Lower lobe of right lung (tissue), 2 donors: ENCODE measurements at regions not wholly inside any gene's neighbourhood (a gene's known extent, or its start where the extent isn't known, plus 50 kb on each side); places are given as distances from the start of the nearest gene placed in this dataset.

Source experiments
- ATAC-seq, 2 donors: fragments of 200-7000 bp; cut with Tn5 transposase; one replicate each; pipeline ENCODE4 v1.9.1; 2020 to 2022; ENCODE audit warnings: mild to moderate bottlenecking in 2 of 2, moderate library complexity in 2 of 2
- DNase-seq: peaks from one replicate; pipeline ENCODE4 v3.0.0-alpha.2; 2020
- H3K27ac ChIP-seq: fragments of 200-600 bp; one replicate; pipeline ENCODE4 v1.8.0; 2022
- H3K27me3 ChIP-seq: fragments of 200-600 bp; one replicate; pipeline ENCODE4 v1.8.0; 2022; ENCODE audit warnings: low read depth
- H3K36me3 ChIP-seq: fragments of 200-600 bp; one replicate; pipeline ENCODE4 v1.8.0; 2022; ENCODE audit warnings: mild to moderate bottlenecking
- H3K4me1 ChIP-seq: fragments of 200-600 bp; one replicate; pipeline ENCODE4 v1.8.0; 2022
- H3K4me3 ChIP-seq: fragments of 200-600 bp; one replicate; pipeline ENCODE4 v1.8.0; 2022; ENCODE audit warnings: mild to moderate bottlenecking
- H3K9me3 ChIP-seq: fragments of 200-600 bp; one replicate; pipeline ENCODE4 v1.8.0; 2022
- intact Hi-C: fragments of 100-400 bp; cut with DNase I; formaldehyde crosslinking; loops from one replicate; pipeline ENCODE4 v1.11.0; 2022
- TF ChIP-seq, protein P1 (sequence below): fragments of 200-600 bp; IDR thresholded peaks from one replicate; pipeline ENCODE4 v1.8.0; 2022; ENCODE audit warnings: antibody characterized with exemption, mild to moderate bottlenecking
- donor health status: DM: no; HTN: yes; CAD: no; lungs with severe emphysema.

DNA sequence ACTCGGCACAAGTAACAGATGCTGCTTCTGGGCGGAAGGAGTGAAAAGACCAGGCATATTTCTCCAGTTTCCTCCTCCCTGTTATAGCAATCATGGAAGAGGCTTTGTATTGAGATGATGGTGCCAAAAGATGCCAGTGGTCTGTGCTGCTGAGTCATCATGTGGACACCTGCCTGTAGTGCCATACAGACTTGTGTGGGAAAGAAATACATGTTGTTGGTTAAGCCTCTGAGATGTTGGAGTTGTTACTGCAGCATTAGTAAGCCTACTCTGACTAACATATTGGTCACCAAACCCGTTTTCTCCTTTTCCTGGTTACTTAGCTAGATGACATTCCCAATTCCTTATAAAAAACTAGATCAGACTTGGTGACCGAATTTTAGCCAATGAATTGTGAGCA lies 356.9 kb downstream of the ZNF521 start:
- H3K9me3 ChIP-seq, result peaks cover 5% of the 10 kb centered on the region

DNA sequence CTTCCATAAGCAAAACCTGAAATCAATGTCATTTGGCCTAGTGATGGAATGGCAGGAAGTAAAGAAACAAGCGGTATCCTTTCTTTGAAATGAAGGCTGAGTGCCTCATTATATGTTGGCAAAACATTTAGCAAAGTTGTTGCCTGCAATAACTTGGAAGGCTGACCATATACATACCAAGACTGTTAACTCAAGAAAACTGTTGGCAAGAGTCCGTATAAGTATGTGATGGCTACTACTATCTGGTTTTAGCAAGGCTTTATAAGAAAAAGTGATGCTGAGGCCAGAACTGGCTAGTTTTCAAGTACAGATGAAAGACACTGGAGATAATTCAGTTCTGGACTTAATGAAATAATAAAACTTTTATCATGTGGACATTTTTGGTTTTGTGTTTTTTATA lies 356.2 kb downstream of the ZNF521 start:
- Histone ChIP-seq H3K27ac (no peak overlapping the region), H3K27me3 (no peaks in the 10 kb centered on the region), H3K36me3 (no peaks in the 10 kb centered on the region), H3K4me1 (no peaks in the 10 kb centered on the region), H3K9me3 (peaks cover 5% of the 10 kb centered on the region), H3K4me3 (no peak overlapping the region)
- intact Hi-C loops, result no loop called here
- TF ChIP-seq, protein P1, sequence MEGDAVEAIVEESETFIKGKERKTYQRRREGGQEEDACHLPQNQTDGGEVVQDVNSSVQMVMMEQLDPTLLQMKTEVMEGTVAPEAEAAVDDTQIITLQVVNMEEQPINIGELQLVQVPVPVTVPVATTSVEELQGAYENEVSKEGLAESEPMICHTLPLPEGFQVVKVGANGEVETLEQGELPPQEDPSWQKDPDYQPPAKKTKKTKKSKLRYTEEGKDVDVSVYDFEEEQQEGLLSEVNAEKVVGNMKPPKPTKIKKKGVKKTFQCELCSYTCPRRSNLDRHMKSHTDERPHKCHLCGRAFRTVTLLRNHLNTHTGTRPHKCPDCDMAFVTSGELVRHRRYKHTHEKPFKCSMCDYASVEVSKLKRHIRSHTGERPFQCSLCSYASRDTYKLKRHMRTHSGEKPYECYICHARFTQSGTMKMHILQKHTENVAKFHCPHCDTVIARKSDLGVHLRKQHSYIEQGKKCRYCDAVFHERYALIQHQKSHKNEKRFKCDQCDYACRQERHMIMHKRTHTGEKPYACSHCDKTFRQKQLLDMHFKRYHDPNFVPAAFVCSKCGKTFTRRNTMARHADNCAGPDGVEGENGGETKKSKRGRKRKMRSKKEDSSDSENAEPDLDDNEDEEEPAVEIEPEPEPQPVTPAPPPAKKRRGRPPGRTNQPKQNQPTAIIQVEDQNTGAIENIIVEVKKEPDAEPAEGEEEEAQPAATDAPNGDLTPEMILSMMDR, result no peak
- ATAC-seq (no peak), DNase-seq (no peak)

More for the DNA sequence above, 356.9 kb downstream of the ZNF521 start:
- no peaks in the 10 kb centered on the region for H3K4me1 ChIP-seq
- no peak for ATAC-seq
- no peak overlapping the region for H3K27ac ChIP-seq
- no peaks in the 10 kb centered on the region for H3K27me3 ChIP-seq
- intact Hi-C loops, result no loop called here
- no peak for DNase-seq
- no peaks in the 10 kb centered on the region for H3K36me3 ChIP-seq
- H3K4me3 ChIP-seq, result no peak overlapping the region
- TF ChIP-seq, protein P1, result no peak

DNA sequence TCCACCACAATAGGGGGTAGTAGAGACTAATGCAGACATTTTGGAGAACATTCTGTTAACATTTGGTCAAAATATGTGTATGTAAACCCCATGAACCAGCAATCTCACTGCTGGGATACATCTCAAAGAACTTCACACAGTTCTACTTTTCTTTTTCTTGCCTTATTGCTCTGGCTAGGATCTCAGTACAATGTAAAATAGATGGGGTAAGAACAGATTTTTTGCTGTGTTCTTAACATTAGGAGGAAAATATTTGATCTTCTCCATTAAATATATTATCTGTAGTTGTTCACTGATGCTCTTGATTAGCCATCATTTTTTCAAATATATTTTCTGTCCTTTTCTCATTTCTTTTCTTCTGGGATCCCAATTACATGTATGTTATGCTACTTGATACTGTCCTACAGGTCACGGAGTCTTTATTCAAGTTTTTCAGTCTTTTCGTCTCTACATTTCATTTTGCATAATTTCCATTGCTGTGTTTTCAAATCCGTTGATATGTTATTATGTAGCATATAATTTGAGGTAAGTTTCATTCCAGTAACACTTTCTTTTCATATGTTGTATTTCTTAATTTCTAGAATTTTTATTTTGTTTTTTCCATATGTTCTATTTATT lies 352.2 kb downstream of the ZNF521 start:
- Histone ChIP-seq H3K27ac (no peak overlapping the region), H3K9me3 (peaks cover 5% of the 10 kb centered on the region), H3K36me3 (no peaks in the 10 kb centered on the region), H3K4me3 (no peak overlapping the region), H3K27me3 (no peaks in the 10 kb centered on the region), H3K4me1 (no peaks in the 10 kb centered on the region)
- no peak for DNase-seq
- no peak for ATAC-seq
- TF ChIP-seq, protein P1, result no peak
- intact Hi-C loops, result no loop called here

DNA sequence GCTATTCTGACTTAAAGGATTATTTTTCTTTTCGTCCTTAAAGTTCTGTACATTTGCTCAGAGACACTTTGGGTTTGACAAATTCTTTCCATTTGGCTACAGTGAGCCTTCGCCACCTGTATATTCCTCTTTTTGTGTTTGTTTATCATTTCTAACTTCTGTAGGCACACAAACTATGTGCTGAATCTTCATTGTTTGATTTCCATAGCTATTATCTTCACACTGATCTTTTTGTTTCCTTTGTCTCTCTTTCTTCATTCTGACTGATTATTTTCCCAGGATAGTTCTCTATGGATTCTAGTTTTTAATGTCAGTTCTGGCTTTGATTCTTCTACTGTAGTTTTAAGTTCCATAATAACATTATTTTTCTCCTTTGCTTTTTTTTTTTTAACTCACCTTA lies 350.2 kb downstream of the ZNF521 start:
- no peaks in the 10 kb centered on the region for H3K4me1 ChIP-seq
- no peak overlapping the region for H3K27ac ChIP-seq
- H3K9me3 ChIP-seq, result peaks cover 5% of the 10 kb centered on the region
- ATAC-seq (no peak), DNase-seq (no peak)
- H3K36me3 ChIP-seq, result no peaks in the 10 kb centered on the region
- no peak overlapping the region for H3K4me3 ChIP-seq
- TF ChIP-seq, protein P1, result no peak
- intact Hi-C loops, result no loop called here
- H3K27me3 ChIP-seq, result no peaks in the 10 kb centered on the region

DNA sequence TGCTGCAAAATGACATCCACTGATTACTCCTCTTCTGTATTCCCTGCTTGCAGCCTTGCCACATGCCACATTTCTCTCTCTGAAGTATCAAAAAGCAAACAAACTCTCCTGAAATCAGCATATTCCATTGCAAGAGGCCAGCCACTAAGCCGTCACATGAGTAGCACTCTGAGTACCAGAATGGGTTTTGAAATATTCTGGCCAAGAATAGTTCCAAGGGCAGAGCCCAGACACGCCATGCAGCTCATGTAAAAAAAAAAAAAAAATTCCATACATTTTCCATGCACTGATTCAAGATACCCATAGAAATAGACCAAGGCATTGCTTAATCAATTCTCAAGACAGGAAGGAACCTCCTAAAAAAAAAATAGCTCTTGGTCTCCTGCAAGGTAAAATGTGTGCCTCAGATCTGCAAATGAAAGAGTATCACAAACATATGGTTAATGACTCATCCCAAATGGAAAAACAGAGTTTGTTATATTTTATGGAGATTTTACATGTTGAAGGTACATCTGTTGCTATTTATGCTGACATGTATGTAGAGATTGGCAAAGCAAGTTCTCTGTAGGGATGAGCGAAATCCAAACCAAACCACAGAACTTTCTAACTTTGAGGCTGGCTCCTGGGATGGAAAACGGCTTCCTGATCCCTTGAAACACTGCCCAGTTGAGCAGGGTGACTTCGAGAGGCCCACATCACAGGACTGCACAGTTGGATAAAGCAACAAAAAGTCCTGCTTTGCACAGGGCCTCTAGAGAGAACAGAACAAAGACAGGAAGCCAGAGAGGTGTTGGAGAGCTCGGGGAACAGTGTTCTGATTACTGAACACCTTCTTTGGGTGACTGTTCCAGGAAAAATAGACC lies 346.2 kb downstream of the ZNF521 start:
- Histone ChIP-seq H3K27me3 (no peaks in the 10 kb centered on the region), H3K4me3 (no peak overlapping the region), H3K4me1 (no peaks in the 10 kb centered on the region), H3K9me3 (no peaks in the 10 kb centered on the region), H3K27ac (no peak overlapping the region), H3K36me3 (no peaks in the 10 kb centered on the region)
- intact Hi-C loops, result no loop called here
- ATAC-seq (peak; percentile 79 to 93), DNase-seq (no peak)
- TF ChIP-seq, protein P1, result no peak
